SK-N-SH (cell line): ENCODE measurements at regions not wholly inside any gene's neighbourhood (a gene's known extent, or its start where the extent isn't known, plus 50 kb on each side); places are given as distances from the start of the nearest gene placed in this dataset.

ENCODE experiments used
- CTCF ChIA-PET: fragments of 300-600, 350-600 bp; formaldehyde crosslinking; extraction: SDS; loops from one replicate; lab custom pipeline; 2021; lab: Yijun Ruan, JAX
- POLR2A ChIA-PET: fragments of 350-600 bp; sonication (Branson Sonifier 250); formaldehyde crosslinking; extraction: SDS; loops from one replicate; lab custom pipeline; 2020; ENCODE audit warnings: antibody characterized with exemption, inconsistent platforms; lab: Yijun Ruan, JAX
- DNase-seq: peaks from one replicate; pipeline ENCODE4 v3.0.0; 2012
- H2AFZ ChIP-seq: fragments of 200-600 bp; sonication (generic); 2 replicates; pipeline ENCODE4 v1.8.1; 2016; ENCODE audit warnings: antibody characterized with exemption, mild to moderate bottlenecking, low read depth
- H3F3A ChIP-seq: fragments of 200-600 bp; sonication (generic); replicated peaks from 2 replicates; pipeline ENCODE3; 2016; ENCODE audit warnings: antibody characterized with exemption, mild to moderate bottlenecking; ENCODE audit not compliant: insufficient read depth
- H3K27ac ChIP-seq, 2 experiments: fragments of 200-500 bp in 1 of 2; fragments of 200-600 bp in 1 of 2; sonication (Bioruptor generic) in 1 of 2; sonication (generic), shearing (Covaris generic) in 1 of 2; 2 replicates each; pipeline versions ENCODE4 v1.5.1 to v1.6.1; 2014 to 2016; ENCODE audit warnings: low read depth in 2 of 2, inconsistent platforms in 1 of 2, low read length in 1 of 2, mild to moderate bottlenecking in 1 of 2, mixed read lengths in 1 of 2
- H3K27me3 ChIP-seq: fragments of 200-600 bp; sonication (generic), shearing (Covaris generic); 2 replicates; pipeline ENCODE4 v1.6.1; 2016; ENCODE audit warnings: mixed run types; ENCODE audit not compliant: insufficient read depth
- H3K36me3 ChIP-seq, 2 experiments: fragments of 200-500 bp in 1 of 2; fragments of 200-600 bp in 1 of 2; sonication (Bioruptor generic) in 1 of 2; sonication (generic) in 1 of 2; replicated peaks in 1 of 2; 2 replicates each; pipeline versions ENCODE3 to v1.5.1; 2014 to 2016; ENCODE audit warnings: low read length in 1 of 2, mild to moderate bottlenecking in 1 of 2; ENCODE audit not compliant: insufficient read depth in 2 of 2, control insufficient read depth in 1 of 2
- H3K4me1 ChIP-seq, 2 experiments: fragments of 200-500 bp in 1 of 2; fragments of 200-600 bp in 1 of 2; sonication (Bioruptor generic) in 1 of 2; sonication (generic), shearing (Covaris generic) in 1 of 2; 2 replicates each; pipeline versions ENCODE4 v1.5.1 to v1.6.1; 2014 to 2016; ENCODE audit warnings: low read depth in 1 of 2, low read length in 1 of 2, mixed run types in 1 of 2; ENCODE audit not compliant: insufficient read depth in 2 of 2, control insufficient read depth in 1 of 2
- H3K4me2 ChIP-seq: fragments of 200-600 bp; sonication (generic), shearing (Covaris generic); 2 replicates; pipeline ENCODE4 v1.6.1; 2017; ENCODE audit warnings: mixed run types
- H3K4me3 ChIP-seq, 2 experiments: fragments of 200-500 bp in 1 of 2; fragments of 200-600 bp in 1 of 2; sonication (Bioruptor generic) in 1 of 2; sonication (generic), shearing (Covaris generic) in 1 of 2; 2 replicates each; pipeline versions ENCODE4 v1.5.1 to v1.8.1; 2014 to 2016; ENCODE audit warnings: low read depth in 2 of 2, inconsistent platforms in 1 of 2, low read length in 1 of 2, mild to moderate bottlenecking in 1 of 2, mixed read lengths in 1 of 2, moderate library complexity in 1 of 2
- H3K79me2 ChIP-seq: fragments of 200-600 bp; sonication (generic); 2 replicates; pipeline ENCODE4 v1.8.1; 2017; ENCODE audit warnings: mild to moderate bottlenecking; ENCODE audit not compliant: insufficient read depth
- H3K9ac ChIP-seq: fragments of 200-600 bp; sonication (generic); 2 replicates; pipeline ENCODE4 v1.6.1; 2017; ENCODE audit warnings: mixed run types
- H3K9me2 ChIP-seq: fragments of 200-600 bp; sonication (generic); 2 replicates; pipeline ENCODE4 v1.6.1; 2017; ENCODE audit warnings: mixed run types
- H3K9me3 ChIP-seq: fragments of 200-600 bp; sonication (generic); 2 replicates; pipeline ENCODE4 v1.6.1; 2017; ENCODE audit warnings: mixed run types, mild to moderate bottlenecking, moderate library complexity
- H4K20me1 ChIP-seq: fragments of 200-600 bp; sonication (generic); 2 replicates; pipeline ENCODE4 v1.6.1; 2017; ENCODE audit warnings: mild to moderate bottlenecking, mixed run types; ENCODE audit not compliant: insufficient read depth
- CTCF ChIP-seq: fragments of 200-600 bp; sonication (generic); IDR thresholded peaks from 2 replicates; pipeline ENCODE4 v1.6.1; 2017; ENCODE audit warnings: antibody characterized with exemption, mild to moderate bottlenecking, moderate library complexity
- EZH2phosphoT487 ChIP-seq: fragments of 200-600 bp; sonication (generic); IDR thresholded peaks from 2 replicates; pipeline ENCODE4 v1.6.1; 2017; ENCODE audit warnings: low read depth, mixed run types, mild to moderate bottlenecking, antibody characterized with exemption, moderate library complexity, borderline replicate concordance
- FOXJ3 ChIP-seq: sonication (generic); formaldehyde crosslinking; IDR thresholded peaks from 2 replicates; pipeline ENCODE4 v1.5.1; 2020; ENCODE audit warnings: mild to moderate bottlenecking, missing genetic modification reagents
- MEF2A ChIP-seq: IDR thresholded peaks from 2 replicates; pipeline ENCODE4 v1.4.0; 2012; ENCODE audit warnings: low read depth, borderline replicate concordance
- WGBS: methylation state at CpG from one replicate; pipeline ENCODE4 v1.1.6; 2017; ENCODE audit warnings: low lambda C conversion rate; 5-methylcytosine and 5-hydroxymethylcytosine counted together
- TF ChIP-seq, protein P1 (sequence below): IDR thresholded peaks from 2 replicates; pipeline ENCODE4 v1.4.0; 2012; ENCODE audit warnings: low read depth, borderline replicate concordance
- TF ChIP-seq, protein P2 (sequence below): fragments of 150-350 bp; IDR thresholded peaks from 2 replicates; pipeline ENCODE4 v1.6.1; 2016; ENCODE audit warnings: mild to moderate bottlenecking, low read depth, low read length

DNA sequence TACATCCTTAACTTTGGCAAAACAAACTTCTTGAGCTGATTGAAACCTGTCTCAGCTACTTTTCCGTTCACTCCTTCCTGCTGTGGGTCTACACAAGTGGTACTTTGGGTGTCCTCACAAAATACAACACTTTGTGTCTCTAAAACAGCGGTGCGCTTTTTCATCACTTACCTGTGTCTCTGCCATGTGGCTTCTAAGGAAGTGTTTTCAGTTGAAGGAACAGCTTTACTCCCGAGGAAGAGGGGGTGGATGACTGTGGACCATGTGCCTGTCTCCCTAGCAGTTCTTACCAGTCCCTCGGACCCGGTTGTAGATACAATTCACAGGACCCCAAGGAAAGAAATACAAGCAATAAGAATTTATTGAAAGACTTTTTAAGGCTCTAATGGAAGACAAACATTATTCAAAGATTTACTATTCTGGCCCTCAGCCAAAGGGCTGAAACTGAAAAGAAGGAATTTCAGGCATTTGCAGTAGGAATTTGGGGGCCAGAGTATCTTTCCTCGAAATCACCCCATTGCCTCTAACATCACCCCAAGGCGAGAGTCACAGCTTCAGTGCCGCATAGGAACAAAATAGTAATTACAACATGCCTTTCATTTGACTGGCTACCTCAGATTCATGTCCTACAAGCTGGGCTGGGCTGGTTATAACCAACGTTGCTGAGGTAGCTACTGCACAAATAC, 246.3 kb downstream of the ACTR3B start (continued):
- no peak for TF ChIP-seq MEF2A
- TF ChIP-seq, protein P1, sequence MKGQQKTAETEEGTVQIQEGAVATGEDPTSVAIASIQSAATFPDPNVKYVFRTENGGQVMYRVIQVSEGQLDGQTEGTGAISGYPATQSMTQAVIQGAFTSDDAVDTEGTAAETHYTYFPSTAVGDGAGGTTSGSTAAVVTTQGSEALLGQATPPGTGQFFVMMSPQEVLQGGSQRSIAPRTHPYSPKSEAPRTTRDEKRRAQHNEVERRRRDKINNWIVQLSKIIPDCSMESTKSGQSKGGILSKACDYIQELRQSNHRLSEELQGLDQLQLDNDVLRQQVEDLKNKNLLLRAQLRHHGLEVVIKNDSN = no peak

GRCh38 chr7:153006452-153006851, 246.9 kb downstream of the ACTR3B start:
- no peak overlapping the region for H2AFZ ChIP-seq
- no peaks in the 10 kb centered on the region; the same call in 1 of the 2 replicates for H3K9me3 ChIP-seq
- POLR2A ChIA-PET = no interaction called here
- no peaks in the 10 kb centered on the region for H4K20me1 ChIP-seq
- no peak overlapping the region for H3K27ac ChIP-seq
- no peaks in the 10 kb centered on the region for H3K36me3 ChIP-seq
- TF ChIP-seq FOXJ3 (CRISPR knock-in tag) = no peak
- TF ChIP-seq CTCF = no peak
- TF ChIP-seq, protein P2, sequence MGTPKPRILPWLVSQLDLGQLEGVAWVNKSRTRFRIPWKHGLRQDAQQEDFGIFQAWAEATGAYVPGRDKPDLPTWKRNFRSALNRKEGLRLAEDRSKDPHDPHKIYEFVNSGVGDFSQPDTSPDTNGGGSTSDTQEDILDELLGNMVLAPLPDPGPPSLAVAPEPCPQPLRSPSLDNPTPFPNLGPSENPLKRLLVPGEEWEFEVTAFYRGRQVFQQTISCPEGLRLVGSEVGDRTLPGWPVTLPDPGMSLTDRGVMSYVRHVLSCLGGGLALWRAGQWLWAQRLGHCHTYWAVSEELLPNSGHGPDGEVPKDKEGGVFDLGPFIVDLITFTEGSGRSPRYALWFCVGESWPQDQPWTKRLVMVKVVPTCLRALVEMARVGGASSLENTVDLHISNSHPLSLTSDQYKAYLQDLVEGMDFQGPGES = no peak
- H3K9ac ChIP-seq = no peak overlapping the region
- no peaks in the 10 kb centered on the region for H3K79me2 ChIP-seq
- WGBS = 47% methylated on average over 2 of the region's 2 CpGs
- CTCF ChIA-PET = interaction anchor here (0.9 kb wide), 1 partner anchor 62 kb away, joined by 3 read pairs; no protein-coding TSS in a partner anchor
- no peak overlapping the region for H3K4me3 ChIP-seq
- H3K4me1 ChIP-seq = no peaks in the 10 kb centered on the region
- no peak for DNase-seq
- no peaks in the 10 kb centered on the region for H3K27me3 ChIP-seq
- no peaks in the 10 kb centered on the region for H3F3A ChIP-seq
- H3K4me2 ChIP-seq = no peak overlapping the region
- no peaks in the 10 kb centered on the region for H3K9me2 ChIP-seq

DNA sequence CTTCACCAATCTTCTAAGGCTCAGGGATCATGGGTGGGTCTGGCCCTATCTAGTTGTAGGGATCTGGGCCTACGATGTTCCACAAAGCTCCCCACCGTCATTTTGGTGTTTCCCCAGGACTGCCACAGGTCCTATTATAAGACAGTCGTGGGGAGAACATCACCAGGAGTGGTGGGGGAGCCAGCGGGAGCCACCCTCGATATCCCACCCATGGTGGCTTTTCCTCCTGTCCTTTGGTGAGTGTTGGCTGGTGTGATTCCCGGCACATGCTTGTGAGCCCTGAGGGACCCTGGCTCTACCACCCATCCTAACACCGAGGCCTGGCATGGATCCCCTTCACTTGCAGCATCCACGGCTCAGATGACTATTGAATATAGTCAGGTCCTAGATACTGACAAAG, 247.4 kb downstream of the ACTR3B start:
- Histone ChIP-seq H3K36me3 (no peaks in the 10 kb centered on the region), H3K9me2 (no peaks in the 10 kb centered on the region), H3K4me1 (no peaks in the 10 kb centered on the region), H3K4me2 (no peak overlapping the region), H3K9me3 (no peaks in the 10 kb centered on the region; the same call in 1 of the 2 replicates), H3K9ac (no peak overlapping the region), H2AFZ (no peak overlapping the region), H3K4me3 (no peak overlapping the region), H3K27ac (no peak overlapping the region), H4K20me1 (no peaks in the 10 kb centered on the region), H3F3A (no peaks in the 10 kb centered on the region), H3K27me3 (no peaks in the 10 kb centered on the region), H3K79me2 (no peaks in the 10 kb centered on the region)
- 27% methylated on average over 8 of the region's 8 CpGs for WGBS
- CTCF ChIA-PET = interaction anchor here (0.9 kb wide), 1 partner anchor 62 kb away, joined by 3 read pairs; no protein-coding TSS in a partner anchor
- DNase-seq = no peak
- POLR2A ChIA-PET = no interaction called here
- TF ChIP-seq EZH2phosphoT487 = no peak
